ENCODE measurements at regions not wholly inside any gene's neighbourhood (a gene's known extent, or its start where the extent isn't known, plus 50 kb on each side); places are given as distances from the start of the nearest gene placed in this dataset.

DNA sequence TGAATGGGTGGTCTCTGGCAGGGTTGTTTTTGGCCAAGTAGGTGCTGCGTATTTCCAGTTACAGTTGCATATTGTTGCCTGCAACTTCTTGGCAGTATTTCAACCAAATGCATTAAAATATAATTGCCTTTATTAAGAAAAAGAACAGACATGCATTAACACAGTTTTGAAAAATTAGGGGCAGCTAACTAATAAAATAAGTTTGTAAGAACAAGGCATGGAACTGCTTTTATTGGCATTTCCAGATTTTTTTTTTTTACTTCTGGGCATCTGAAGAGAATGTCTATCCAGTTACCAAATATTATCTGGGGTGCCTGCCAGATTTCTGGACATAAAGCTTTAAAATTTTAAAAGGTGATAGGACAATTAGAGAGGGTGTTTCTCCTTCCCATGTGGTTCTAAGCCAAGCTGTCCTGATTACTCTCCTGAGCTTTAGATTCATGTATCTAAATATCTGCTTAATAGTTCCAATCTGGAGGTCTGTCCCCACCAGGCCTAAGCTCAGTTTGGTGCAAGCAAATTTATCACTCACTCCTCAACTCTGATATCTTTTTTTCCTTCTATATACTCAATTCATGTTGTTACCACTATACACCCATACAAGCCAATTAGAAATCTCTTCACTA lies 553.3 kb upstream of the USP24 start:
- TF ChIP-seq, protein P1, sequence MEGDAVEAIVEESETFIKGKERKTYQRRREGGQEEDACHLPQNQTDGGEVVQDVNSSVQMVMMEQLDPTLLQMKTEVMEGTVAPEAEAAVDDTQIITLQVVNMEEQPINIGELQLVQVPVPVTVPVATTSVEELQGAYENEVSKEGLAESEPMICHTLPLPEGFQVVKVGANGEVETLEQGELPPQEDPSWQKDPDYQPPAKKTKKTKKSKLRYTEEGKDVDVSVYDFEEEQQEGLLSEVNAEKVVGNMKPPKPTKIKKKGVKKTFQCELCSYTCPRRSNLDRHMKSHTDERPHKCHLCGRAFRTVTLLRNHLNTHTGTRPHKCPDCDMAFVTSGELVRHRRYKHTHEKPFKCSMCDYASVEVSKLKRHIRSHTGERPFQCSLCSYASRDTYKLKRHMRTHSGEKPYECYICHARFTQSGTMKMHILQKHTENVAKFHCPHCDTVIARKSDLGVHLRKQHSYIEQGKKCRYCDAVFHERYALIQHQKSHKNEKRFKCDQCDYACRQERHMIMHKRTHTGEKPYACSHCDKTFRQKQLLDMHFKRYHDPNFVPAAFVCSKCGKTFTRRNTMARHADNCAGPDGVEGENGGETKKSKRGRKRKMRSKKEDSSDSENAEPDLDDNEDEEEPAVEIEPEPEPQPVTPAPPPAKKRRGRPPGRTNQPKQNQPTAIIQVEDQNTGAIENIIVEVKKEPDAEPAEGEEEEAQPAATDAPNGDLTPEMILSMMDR (IDR thresholded peaks at IDR 0.05; ENCODE audit: low read length): no peak
- TF ChIP-seq EZH2 (IDR thresholded peaks at IDR 0.05; ENCODE audit: borderline replicate concordance, low read length): no peak
